ENCODE measurements at regions not wholly inside any gene's neighbourhood (a gene's known extent, or its start where the extent isn't known, plus 50 kb on each side); places are given as distances from the start of the nearest gene placed in this dataset.

DNA sequence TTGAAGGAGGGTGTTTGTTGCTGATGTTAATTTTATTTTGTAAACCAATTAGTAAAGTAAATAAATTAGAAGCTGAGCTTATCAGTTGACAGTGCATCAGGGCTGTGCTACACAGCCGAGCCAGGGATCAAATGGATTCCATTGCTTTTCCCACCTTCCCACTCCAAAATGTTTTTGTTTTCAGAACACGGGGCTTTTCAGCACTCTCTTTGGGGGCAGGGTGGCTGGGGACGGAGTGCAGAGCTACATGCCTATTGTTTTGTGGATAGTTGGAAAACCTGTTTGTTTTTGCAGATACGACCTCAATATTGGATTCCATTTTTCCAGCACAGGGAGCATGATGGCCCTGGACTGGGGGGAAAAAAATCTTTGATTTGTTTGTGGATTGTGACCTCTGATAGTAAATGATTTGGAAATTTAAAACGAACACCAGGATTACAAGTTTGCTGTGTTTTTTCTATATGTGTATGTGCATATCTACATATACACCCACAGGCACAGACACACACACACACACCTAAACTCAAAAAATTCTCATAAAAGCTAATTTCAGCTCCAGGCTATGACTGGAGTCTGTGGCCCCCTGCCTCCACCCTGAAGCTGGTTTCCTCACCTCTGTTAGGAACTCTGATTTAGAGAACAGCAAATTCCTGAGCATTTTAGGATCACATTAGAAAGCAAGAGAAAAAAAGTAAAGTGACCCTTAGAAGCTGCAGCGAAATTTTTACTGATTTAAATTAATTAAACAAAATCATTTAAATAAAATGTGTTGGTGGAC lies 371.7 kb upstream of the IRX2 start:
- H3K4me2 ChIP-seq (ENCODE audit: insufficient read depth, low read length) = no peak overlapping the region
- peaks cover 5% of the 10 kb centered on the region; the same call in 1 of the 2 replicates for H3K4me1 ChIP-seq (ENCODE audit: insufficient read depth, low read length)
- H3K36me3 ChIP-seq (ENCODE audit: insufficient read depth, low read length) = no peaks in the 10 kb centered on the region
- no peak for ATAC-seq (ENCODE audit: insufficient read depth, low read depth)
- no peaks in the 10 kb centered on the region for H4K20me1 ChIP-seq (ENCODE audit: insufficient read depth, low read length)
- no peak overlapping the region for H2AFZ ChIP-seq (ENCODE audit: low read depth, low read length)
- H3K27ac ChIP-seq (ENCODE audit: low read length) = no peak overlapping the region
- no peak overlapping the region for H3K9ac ChIP-seq (ENCODE audit: low read depth, low read length)
- H3K79me2 ChIP-seq (ENCODE audit: insufficient read depth, low read length) = no peaks in the 10 kb centered on the region
- H3K4me3 ChIP-seq (ENCODE audit: low read depth in 1 of 2, low read length in 2 of 2) = no peak overlapping the region
- TF ChIP-seq, protein P1, sequence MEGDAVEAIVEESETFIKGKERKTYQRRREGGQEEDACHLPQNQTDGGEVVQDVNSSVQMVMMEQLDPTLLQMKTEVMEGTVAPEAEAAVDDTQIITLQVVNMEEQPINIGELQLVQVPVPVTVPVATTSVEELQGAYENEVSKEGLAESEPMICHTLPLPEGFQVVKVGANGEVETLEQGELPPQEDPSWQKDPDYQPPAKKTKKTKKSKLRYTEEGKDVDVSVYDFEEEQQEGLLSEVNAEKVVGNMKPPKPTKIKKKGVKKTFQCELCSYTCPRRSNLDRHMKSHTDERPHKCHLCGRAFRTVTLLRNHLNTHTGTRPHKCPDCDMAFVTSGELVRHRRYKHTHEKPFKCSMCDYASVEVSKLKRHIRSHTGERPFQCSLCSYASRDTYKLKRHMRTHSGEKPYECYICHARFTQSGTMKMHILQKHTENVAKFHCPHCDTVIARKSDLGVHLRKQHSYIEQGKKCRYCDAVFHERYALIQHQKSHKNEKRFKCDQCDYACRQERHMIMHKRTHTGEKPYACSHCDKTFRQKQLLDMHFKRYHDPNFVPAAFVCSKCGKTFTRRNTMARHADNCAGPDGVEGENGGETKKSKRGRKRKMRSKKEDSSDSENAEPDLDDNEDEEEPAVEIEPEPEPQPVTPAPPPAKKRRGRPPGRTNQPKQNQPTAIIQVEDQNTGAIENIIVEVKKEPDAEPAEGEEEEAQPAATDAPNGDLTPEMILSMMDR (IDR thresholded peaks at IDR 0.05; ENCODE audit: borderline replicate concordance, extremely low read depth, low read length, poor library complexity, severe bottlenecking) = no peak
- TF ChIP-seq EZH2 (IDR thresholded peaks at IDR 0.05; ENCODE audit: borderline replicate concordance, low read depth, low read length, severe bottlenecking) = no peak
- no peak for DNase-seq
- no peaks in the 10 kb centered on the region for H3K9me3 ChIP-seq (ENCODE audit: insufficient read depth, low read length, severe bottlenecking)
- no peaks in the 10 kb centered on the region for H3K27me3 ChIP-seq (ENCODE audit: insufficient read depth, low read length, poor library complexity)

DNA sequence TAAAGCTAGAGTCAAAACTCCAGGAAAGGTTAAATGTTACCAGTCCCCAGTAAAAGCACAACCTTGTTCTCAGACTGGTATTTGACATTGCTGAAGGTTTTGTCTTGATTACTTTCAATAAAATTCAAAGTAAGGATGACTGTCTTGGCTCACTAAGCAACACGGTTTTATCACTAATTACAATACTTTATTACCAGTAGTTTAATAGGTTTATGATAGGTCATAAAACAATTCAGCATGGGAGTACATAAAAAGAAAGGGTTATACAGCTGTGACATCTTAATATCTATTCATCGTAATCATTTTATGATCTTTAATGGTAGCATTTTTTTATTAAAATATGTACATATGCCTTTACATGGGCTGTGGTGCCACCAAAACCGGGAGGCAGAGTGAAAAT lies 370.7 kb upstream of the IRX2 start:
- Histone ChIP-seq H3K9ac (ENCODE audit: low read depth, low read length) (no peak overlapping the region), H4K20me1 (ENCODE audit: insufficient read depth, low read length) (no peaks in the 10 kb centered on the region), H3K27ac (ENCODE audit: low read length) (no peak overlapping the region), H3K36me3 (ENCODE audit: insufficient read depth, low read length) (no peaks in the 10 kb centered on the region), H3K79me2 (ENCODE audit: insufficient read depth, low read length) (no peaks in the 10 kb centered on the region), H3K4me3 (ENCODE audit: low read depth in 1 of 2, low read length in 2 of 2) (no peak overlapping the region), H3K9me3 (ENCODE audit: insufficient read depth, low read length, severe bottlenecking) (no peaks in the 10 kb centered on the region), H3K4me1 (ENCODE audit: insufficient read depth, low read length) (peaks cover 5% of the 10 kb centered on the region; the same call in 1 of the 2 replicates), H2AFZ (ENCODE audit: low read depth, low read length) (no peak overlapping the region), H3K4me2 (ENCODE audit: insufficient read depth, low read length) (no peak overlapping the region), H3K27me3 (ENCODE audit: insufficient read depth, low read length, poor library complexity) (no peaks in the 10 kb centered on the region)
- no peak for ATAC-seq (ENCODE audit: insufficient read depth, low read depth)
- no peak for TF ChIP-seq EZH2 (IDR thresholded peaks at IDR 0.05; ENCODE audit: borderline replicate concordance, low read depth, low read length, severe bottlenecking)
- TF ChIP-seq, protein P1 (IDR thresholded peaks at IDR 0.05; ENCODE audit: borderline replicate concordance, extremely low read depth, low read length, poor library complexity, severe bottlenecking) = no peak
- DNase-seq = no peak

DNA sequence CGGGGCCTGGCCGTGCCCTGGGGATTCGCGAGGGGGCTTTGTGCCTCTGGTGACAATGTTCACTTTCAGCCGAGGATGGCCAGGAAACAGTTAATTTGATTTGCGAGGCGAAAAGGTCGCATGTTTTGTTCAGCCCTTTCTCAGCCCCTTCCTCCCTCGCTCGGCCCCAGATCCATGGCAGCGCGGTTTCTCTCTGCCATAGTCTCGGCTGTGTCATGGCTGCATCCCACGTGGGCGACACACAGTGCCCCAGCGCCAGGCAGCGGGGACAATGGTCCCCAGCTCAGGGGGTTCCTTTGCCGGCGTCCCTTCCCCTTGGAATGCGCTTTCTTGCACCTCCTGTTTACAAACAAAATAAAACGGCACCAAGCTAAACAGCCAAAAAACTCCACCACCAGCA lies 370.3 kb upstream of the IRX2 start:
- Histone ChIP-seq H3K9ac (ENCODE audit: low read depth, low read length) (no peak overlapping the region), H3K27ac (ENCODE audit: low read length) (no peak overlapping the region), H4K20me1 (ENCODE audit: insufficient read depth, low read length) (no peaks in the 10 kb centered on the region), H3K27me3 (ENCODE audit: insufficient read depth, low read length, poor library complexity) (no peaks in the 10 kb centered on the region), H3K36me3 (ENCODE audit: insufficient read depth, low read length) (no peaks in the 10 kb centered on the region), H3K4me1 (ENCODE audit: insufficient read depth, low read length) (peaks cover 5% of the 10 kb centered on the region; the same call in 1 of the 2 replicates), H3K4me2 (ENCODE audit: insufficient read depth, low read length) (no peak overlapping the region), H3K9me3 (ENCODE audit: insufficient read depth, low read length, severe bottlenecking) (no peaks in the 10 kb centered on the region), H3K79me2 (ENCODE audit: insufficient read depth, low read length) (no peaks in the 10 kb centered on the region), H2AFZ (ENCODE audit: low read depth, low read length) (no peak overlapping the region), H3K4me3 (ENCODE audit: low read depth in 1 of 2, low read length in 2 of 2) (no peak overlapping the region)
- TF ChIP-seq, protein P1 (IDR thresholded peaks at IDR 0.05; ENCODE audit: borderline replicate concordance, extremely low read depth, low read length, poor library complexity, severe bottlenecking) = no peak
- no peak for TF ChIP-seq EZH2 (IDR thresholded peaks at IDR 0.05; ENCODE audit: borderline replicate concordance, low read depth, low read length, severe bottlenecking)
- no peak for ATAC-seq (ENCODE audit: insufficient read depth, low read depth)
- DNase-seq = no peak

All from DND-41 (cell line).